Heart left ventricle (tissue), 16 donors: ENCODE measurements at regions not wholly inside any gene's neighbourhood (a gene's known extent, or its start where the extent isn't known, plus 50 kb on each side); places are given as distances from the start of the nearest gene placed in this dataset.

Experiments used
- ATAC-seq, 4 donors: fragments of 200-7000 bp; cut with Tn5 transposase; one replicate each; pipeline ENCODE4 v1.9.1; 2020 to 2022; ENCODE audit warnings: moderate library complexity in 4 of 4, mild to moderate bottlenecking in 3 of 4, moderate number of reproducible peaks in 1 of 4
- DNase-seq, 5 donors: peaks; one replicate each; pipeline ENCODE4 v3.0.0-alpha.2; 2020
- H3K27ac ChIP-seq, 12 donors: fragments of 200-600 bp; sonication (generic) in 4 of 12; one replicate each; pipeline versions ENCODE4 v1.5.0 to v1.8.0; 2016 to 2022; ENCODE audit warnings: mild to moderate bottlenecking in 2 of 12
- H3K27me3 ChIP-seq, 9 donors: fragments of 200-600 bp; sonication (generic) in 2 of 9; one replicate each; pipeline versions ENCODE4 v1.5.1 to v1.8.0; 2016 to 2022; ENCODE audit warnings: mild to moderate bottlenecking in 3 of 9
- H3K36me3 ChIP-seq, 9 donors: fragments of 200-600 bp; sonication (generic) in 2 of 9; one replicate each; pipeline versions ENCODE4 v1.5.0 to v1.8.0; 2018 to 2022; ENCODE audit warnings: mild to moderate bottlenecking in 2 of 9
- H3K4me1 ChIP-seq, 12 donors: fragments of 200-600 bp; sonication (generic) in 4 of 12; one replicate each; pipeline versions ENCODE4 v1.5.0 to v1.8.0; 2016 to 2022; ENCODE audit warnings: mild to moderate bottlenecking in 3 of 12
- H3K4me3 ChIP-seq, 12 donors: fragments of 200-600 bp; sonication (generic) in 4 of 12; one replicate each; pipeline versions ENCODE4 v1.5.0 to v1.8.0; 2017 to 2022; ENCODE audit warnings: mild to moderate bottlenecking in 9 of 12, moderate library complexity in 4 of 12
- H3K9me3 ChIP-seq, 12 donors: fragments of 200-600 bp; sonication (generic) in 4 of 12; one replicate each; pipeline versions ENCODE4 v1.5.0 to v1.8.0; 2016 to 2022; ENCODE audit warnings: mild to moderate bottlenecking in 1 of 12
- POLR2A ChIP-seq, 2 donors: fragments of 450-650 bp; IDR thresholded peaks; one replicate each; pipeline ENCODE4 v1.6.1; 2017; ENCODE audit warnings: antibody characterized with exemption in 2 of 2, mild to moderate bottlenecking in 2 of 2, moderate library complexity in 2 of 2
- WGBS, 4 donors: extraction: QIAGEN DNeasy Blood & Tissue Kit in 2 of 4; methylation state at CpG; one replicate each; pipeline versions ENCODE4 v1.1.5 to v1.1.7; 2013 to 2018; 5-methylcytosine and 5-hydroxymethylcytosine counted together
- intact Hi-C, 10 donors: fragments of 100-400 bp; cut with DNase I; formaldehyde crosslinking; loops; one replicate each; pipeline versions ENCODE4 v1.11.1 to v1.14.2; 2022
- TF ChIP-seq, protein P1 (sequence below), 12 donors: fragments of 200-600 bp; sonication (generic) in 4 of 12; IDR thresholded peaks; one replicate each; pipeline versions ENCODE4 v1.5.0 to v1.8.0; 2018 to 2022; ENCODE audit warnings: antibody characterized with exemption in 12 of 12, mild to moderate bottlenecking in 5 of 12
- donor health status: ischemic (EF 13 %, LVEDD 7.1; RV severe dilation, severe dysfunction).
- donor health status: healthy with polysubstance abuse.
- donor health status: DM: no; HTN: yes; CAD: no.
- donor health status: DM: no; HTN: no; CAD: no.
- donor health status: ischemic (EF 25% LVEDD 6.9; RV normal size, moderate dysfunction).
- donor health status: ischemic (EF 25% LVEDD 5.7; RV mildly dilated, moderate dysfunction).
- donor health status: healthy.
- donor health status: DM: yes; HTN: yes; CAD: no.
- donor health status: ischemic (EF 35%, LVEDD 5.7; RV mildly dilated, moderate dysfunction).
- donor health status: nonischemic (EF 11% LVEDD 7.7; RV severe dilation, severe dysfunction).
- donor health status: DM: yes; HTN: yes; CAD: no.
- donor health status: PGD.
- donor health status: ischemic (EF 29% LVEDD 5.4; RV normal size, mild dysfunction).
- donor health status: nonischemic (EF 23%, LVEDD 6.1; RV moderate dilation, normal function).

- Histone ChIP-seq H3K4me1 (no peaks in the 10 kb centered on the region), H3K27me3 (no peaks in the 10 kb centered on the region), H3K4me3 (no peak overlapping the region), H3K27ac (no peak overlapping the region), H3K9me3 (peaks cover 0 to 8% (median 0%) of the 10 kb centered on the region in 12 donors), H3K36me3 (no peaks in the 10 kb centered on the region)
- DNase-seq (no peak), ATAC-seq (no peak)
- no peak for TF ChIP-seq POLR2A (IDR thresholded peaks at IDR 0.05)
- TF ChIP-seq, protein P1, sequence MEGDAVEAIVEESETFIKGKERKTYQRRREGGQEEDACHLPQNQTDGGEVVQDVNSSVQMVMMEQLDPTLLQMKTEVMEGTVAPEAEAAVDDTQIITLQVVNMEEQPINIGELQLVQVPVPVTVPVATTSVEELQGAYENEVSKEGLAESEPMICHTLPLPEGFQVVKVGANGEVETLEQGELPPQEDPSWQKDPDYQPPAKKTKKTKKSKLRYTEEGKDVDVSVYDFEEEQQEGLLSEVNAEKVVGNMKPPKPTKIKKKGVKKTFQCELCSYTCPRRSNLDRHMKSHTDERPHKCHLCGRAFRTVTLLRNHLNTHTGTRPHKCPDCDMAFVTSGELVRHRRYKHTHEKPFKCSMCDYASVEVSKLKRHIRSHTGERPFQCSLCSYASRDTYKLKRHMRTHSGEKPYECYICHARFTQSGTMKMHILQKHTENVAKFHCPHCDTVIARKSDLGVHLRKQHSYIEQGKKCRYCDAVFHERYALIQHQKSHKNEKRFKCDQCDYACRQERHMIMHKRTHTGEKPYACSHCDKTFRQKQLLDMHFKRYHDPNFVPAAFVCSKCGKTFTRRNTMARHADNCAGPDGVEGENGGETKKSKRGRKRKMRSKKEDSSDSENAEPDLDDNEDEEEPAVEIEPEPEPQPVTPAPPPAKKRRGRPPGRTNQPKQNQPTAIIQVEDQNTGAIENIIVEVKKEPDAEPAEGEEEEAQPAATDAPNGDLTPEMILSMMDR (IDR thresholded peaks at IDR 0.05) = no peak
- intact Hi-C loops = no loop called here
- 82 to 95% (median 90%) methylated on average over 3 of the region's 3 CpGs for WGBS, 4 donors
Measured at GRCh38 chr3:78434801-78435200, 1333.0 kb downstream of the ROBO1 start.

DNA sequence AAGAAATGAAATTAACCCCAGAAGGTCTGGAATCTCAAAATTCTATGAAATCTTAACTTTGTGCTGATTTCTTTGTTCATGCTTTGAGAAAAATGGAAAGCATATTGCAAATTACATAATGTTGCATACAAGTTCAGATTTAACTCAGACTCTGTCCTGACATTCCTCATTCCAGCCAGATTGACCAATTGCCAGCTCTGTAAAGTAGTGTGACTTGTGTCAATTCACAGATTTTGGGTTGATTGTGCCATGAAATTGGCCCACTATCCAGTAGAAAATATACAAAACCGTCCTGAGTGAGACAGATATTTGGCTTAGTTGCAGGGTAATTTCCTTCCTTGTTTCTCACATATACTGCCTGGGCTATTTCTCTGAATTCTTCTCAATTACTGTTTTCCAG is 1312.6 kb downstream of the ROBO1 start:
- TF ChIP-seq, protein P1 (IDR thresholded peaks at IDR 0.05) = no peak
- TF ChIP-seq POLR2A (IDR thresholded peaks at IDR 0.05) = no peak
- H3K36me3 ChIP-seq = no peaks in the 10 kb centered on the region
- no peak overlapping the region for H3K4me3 ChIP-seq
- DNase-seq = no peak
- no peaks in the 10 kb centered on the region for H3K27me3 ChIP-seq
- H3K9me3 ChIP-seq = no peaks in the 10 kb centered on the region
- WGBS, 4 donors = 40 to 47% (median 42%) methylated on average over 1 of the region's 1 CpG
- H3K27ac ChIP-seq = no peak overlapping the region
- ATAC-seq = no peak
- intact Hi-C loops = no loop called here
- H3K4me1 ChIP-seq = peaks cover 0 to 3% (median 0%) of the 10 kb centered on the region in 12 donors

- Histone ChIP-seq H3K36me3 (no peaks in the 10 kb centered on the region), H3K27me3 (no peaks in the 10 kb centered on the region), H3K4me3 (no peak overlapping the region), H3K9me3 (no peaks in the 10 kb centered on the region), H3K4me1 (peaks cover 0 to 3% (median 0%) of the 10 kb centered on the region in 12 donors), H3K27ac (peak overlapping the region in 1 of 12 donors; percentile 2)
- ATAC-seq (no peak), DNase-seq (no peak)
- TF ChIP-seq, protein P1 (IDR thresholded peaks at IDR 0.05) = no peak
- no peak for TF ChIP-seq POLR2A (IDR thresholded peaks at IDR 0.05)
- intact Hi-C loops = no loop called here
- WGBS, 4 donors = 50 to 71% (median 62%) methylated on average over 2 of the region's 2 CpGs
Measured at GRCh38 chr3:78455712-78456433, 1311.9 kb downstream of the ROBO1 start.

- WGBS, 4 donors = 66 to 87% (median 74%) methylated on average over 2 of the region's 2 CpGs
- intact Hi-C loops = loop anchor here in 1 of 10 donors (5.0 kb wide), 1 partner anchor 683 kb away; no protein-coding TSS in a partner anchor
- Histone ChIP-seq H3K27ac (no peak overlapping the region), H3K9me3 (peaks cover 0 to 20% (median 0%) of the 10 kb centered on the region in 12 donors), H3K27me3 (no peaks in the 10 kb centered on the region), H3K4me3 (no peak overlapping the region), H3K4me1 (peaks cover 0 to 3% (median 0%) of the 10 kb centered on the region in 12 donors), H3K36me3 (no peaks in the 10 kb centered on the region)
- ATAC-seq (no peak), DNase-seq (no peak)
- TF ChIP-seq, protein P1 (IDR thresholded peaks at IDR 0.05) = no peak
- TF ChIP-seq POLR2A (IDR thresholded peaks at IDR 0.05) = no peak
Measured at GRCh38 chr3:78459796-78460195, 1308.0 kb downstream of the ROBO1 start.
